ENCODE measurements at regions not wholly inside any gene's neighbourhood (a gene's known extent, or its start where the extent isn't known, plus 50 kb on each side); places are given as distances from the start of the nearest gene placed in this dataset.

DNA sequence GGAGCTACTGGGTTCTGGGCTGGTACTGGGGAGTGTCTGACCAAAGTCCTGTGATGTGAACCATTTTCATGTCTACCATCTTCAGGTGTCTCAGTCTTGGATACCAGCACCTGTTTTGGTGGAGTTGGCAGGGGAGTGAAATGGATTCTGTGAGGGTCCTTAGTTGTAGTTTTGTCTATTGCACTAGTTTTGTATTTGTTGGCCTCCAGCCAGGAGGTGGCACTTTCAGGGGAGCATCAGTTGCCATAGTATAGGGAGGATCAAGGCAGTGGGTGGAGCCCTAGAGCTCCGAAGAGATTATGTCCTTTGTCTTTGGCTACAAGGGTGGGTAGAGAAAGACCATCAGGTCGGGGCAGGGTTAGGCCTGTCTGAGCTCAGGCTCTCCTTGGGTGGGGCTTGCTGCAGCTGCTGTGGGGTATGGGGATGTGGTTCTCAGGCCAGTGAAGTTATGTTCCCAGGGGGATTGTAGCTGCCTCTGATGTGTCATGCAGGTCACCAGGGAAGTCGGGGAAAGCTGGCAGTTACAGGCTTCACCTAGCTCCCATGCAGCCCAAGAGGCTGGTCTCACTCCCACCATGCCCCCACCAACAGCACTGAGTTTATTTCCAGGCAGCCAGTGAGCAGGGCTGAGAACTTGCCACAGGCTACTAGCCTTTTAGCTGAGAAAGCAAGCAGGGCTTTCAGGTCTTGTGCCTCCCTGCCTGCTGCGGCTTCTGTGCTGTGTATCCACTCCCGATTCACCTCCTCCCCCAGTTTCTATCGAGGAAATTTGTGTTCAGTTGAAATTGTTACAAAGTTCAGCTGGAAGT lies 153.1 kb downstream of the ZNF365 start:
- Mint-ChIP-seq H3K27me3 (ENCODE audit: low read depth, poor library complexity) (no peaks in the 10 kb centered on the region), H3K27ac (no peak overlapping the region)

DNA sequence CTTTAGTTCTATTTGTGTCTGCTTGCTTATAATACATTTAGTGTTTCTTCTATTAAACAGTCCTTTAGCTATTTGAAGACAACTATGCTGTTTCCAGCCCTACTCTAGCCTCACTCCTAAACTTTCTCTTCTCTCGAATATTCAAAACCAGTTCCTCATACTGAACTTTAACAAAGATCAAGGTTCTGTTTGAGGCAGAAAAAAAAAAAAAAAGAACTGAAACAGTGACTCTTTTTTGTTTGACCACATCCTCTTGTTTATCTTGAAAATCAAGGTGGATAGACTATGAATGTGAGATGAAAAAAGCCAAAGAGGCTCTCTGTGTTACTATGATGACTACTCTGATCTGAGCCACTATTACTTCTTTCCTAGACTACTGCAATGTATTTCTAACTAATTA lies 154.3 kb downstream of the ZNF365 start:
- TF ChIP-seq, protein P1, sequence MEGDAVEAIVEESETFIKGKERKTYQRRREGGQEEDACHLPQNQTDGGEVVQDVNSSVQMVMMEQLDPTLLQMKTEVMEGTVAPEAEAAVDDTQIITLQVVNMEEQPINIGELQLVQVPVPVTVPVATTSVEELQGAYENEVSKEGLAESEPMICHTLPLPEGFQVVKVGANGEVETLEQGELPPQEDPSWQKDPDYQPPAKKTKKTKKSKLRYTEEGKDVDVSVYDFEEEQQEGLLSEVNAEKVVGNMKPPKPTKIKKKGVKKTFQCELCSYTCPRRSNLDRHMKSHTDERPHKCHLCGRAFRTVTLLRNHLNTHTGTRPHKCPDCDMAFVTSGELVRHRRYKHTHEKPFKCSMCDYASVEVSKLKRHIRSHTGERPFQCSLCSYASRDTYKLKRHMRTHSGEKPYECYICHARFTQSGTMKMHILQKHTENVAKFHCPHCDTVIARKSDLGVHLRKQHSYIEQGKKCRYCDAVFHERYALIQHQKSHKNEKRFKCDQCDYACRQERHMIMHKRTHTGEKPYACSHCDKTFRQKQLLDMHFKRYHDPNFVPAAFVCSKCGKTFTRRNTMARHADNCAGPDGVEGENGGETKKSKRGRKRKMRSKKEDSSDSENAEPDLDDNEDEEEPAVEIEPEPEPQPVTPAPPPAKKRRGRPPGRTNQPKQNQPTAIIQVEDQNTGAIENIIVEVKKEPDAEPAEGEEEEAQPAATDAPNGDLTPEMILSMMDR (IDR thresholded peaks at IDR 0.05): no peak
- H3K36me3 Mint-ChIP-seq (ENCODE audit: low read depth): peaks cover 18% of the 10 kb centered on the region
- H3K4me1 Mint-ChIP-seq: peaks cover 5% of the 10 kb centered on the region
- no peak overlapping the region for H3K4me3 Mint-ChIP-seq
- H3K9me3 Mint-ChIP-seq: peaks cover 46% of the 10 kb centered on the region
- H3K27me3 Mint-ChIP-seq (ENCODE audit: low read depth, poor library complexity): no peaks in the 10 kb centered on the region
- no peak overlapping the region for H3K27ac Mint-ChIP-seq
- no peak for DNase-seq

More for the DNA sequence above, 153.1 kb downstream of the ZNF365 start:
- no peak overlapping the region for H3K4me3 Mint-ChIP-seq
- peaks cover 55% of the 10 kb centered on the region for H3K9me3 Mint-ChIP-seq
- peaks cover 5% of the 10 kb centered on the region for H3K4me1 Mint-ChIP-seq
- TF ChIP-seq, protein P1 (IDR thresholded peaks at IDR 0.05): no peak
- H3K36me3 Mint-ChIP-seq (ENCODE audit: low read depth): peaks cover 18% of the 10 kb centered on the region
- DNase-seq: no peak

DNA sequence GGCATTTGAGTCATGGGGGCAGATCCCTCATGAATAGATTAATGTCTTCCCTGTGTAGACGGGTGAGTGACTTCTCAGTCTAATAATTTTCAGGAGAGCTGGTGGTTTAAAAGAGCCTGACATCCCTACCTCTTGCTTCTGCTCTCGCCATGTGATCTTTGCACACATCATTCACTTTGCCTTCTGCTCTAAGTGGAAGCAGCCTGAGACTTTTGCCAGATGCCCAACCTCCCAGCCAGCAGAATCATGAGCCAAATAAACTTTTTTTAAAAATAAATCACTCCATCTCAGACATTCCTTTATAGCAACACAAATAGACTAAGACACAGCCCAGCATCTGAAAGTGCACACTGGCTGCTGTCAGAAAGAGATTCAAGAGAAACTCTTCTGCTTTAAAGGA lies 155.2 kb downstream of the ZNF365 start:
- Mint-ChIP-seq H3K4me1 (peaks cover 5% of the 10 kb centered on the region), H3K4me3 (no peak overlapping the region), H3K36me3 (ENCODE audit: low read depth) (peaks cover 18% of the 10 kb centered on the region), H3K27me3 (ENCODE audit: low read depth, poor library complexity) (peaks cover 3% of the 10 kb centered on the region), H3K27ac (no peak overlapping the region), H3K9me3 (peaks cover 40% of the 10 kb centered on the region)
- DNase-seq: no peak
- TF ChIP-seq, protein P1 (IDR thresholded peaks at IDR 0.05): no peak

DNA sequence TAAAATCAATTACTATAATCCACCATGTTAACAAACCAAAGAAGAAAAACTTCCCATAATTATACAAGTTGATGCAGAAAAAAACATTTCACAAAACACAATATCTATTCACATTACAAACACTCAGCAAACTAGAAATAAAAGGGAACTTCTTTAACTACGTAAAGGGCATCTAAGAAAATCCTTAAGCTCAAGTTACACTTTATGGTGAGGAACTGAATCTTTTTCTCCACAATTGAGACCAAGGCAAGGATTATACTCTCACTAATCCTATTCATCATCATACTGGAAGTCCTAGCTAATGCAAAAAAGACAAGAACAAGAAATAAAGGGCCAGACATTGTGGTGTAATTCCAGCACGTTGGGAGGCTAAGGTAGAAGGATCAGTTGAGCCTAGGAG lies 159.9 kb downstream of the ZNF365 start:
- TF ChIP-seq, protein P1 (IDR thresholded peaks at IDR 0.05): no peak
- no peaks in the 10 kb centered on the region for H3K36me3 Mint-ChIP-seq (ENCODE audit: low read depth)
- no peaks in the 10 kb centered on the region for H3K4me1 Mint-ChIP-seq
- peaks cover 15% of the 10 kb centered on the region for H3K9me3 Mint-ChIP-seq
- no peak for DNase-seq
- no peak overlapping the region for H3K4me3 Mint-ChIP-seq
- no peak overlapping the region for H3K27ac Mint-ChIP-seq
- peaks cover 3% of the 10 kb centered on the region for H3K27me3 Mint-ChIP-seq (ENCODE audit: low read depth, poor library complexity)

DNA sequence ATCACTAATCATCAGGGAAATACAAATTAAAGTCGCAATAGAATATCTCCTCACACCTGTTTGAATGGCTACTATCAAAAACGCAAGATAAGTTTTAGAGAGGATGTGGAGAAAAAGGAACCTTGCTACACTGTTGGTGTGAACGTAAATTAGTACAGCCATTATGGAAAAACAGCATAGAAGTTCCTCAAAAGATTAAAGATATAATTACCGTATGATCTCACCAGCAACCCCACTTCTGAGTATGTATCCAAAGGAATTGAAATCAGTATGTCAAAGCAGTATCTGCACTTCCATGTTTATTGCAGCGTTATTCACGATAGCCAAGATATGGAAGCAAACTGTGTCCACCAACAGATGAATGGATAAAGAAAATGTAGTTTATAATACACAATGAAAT lies 164.4 kb downstream of the ZNF365 start:
- TF ChIP-seq, protein P1 (IDR thresholded peaks at IDR 0.05): no peak
- Mint-ChIP-seq H3K4me1 (peaks cover 4% of the 10 kb centered on the region), H3K27ac (no peak overlapping the region), H3K4me3 (no peak overlapping the region), H3K27me3 (ENCODE audit: low read depth, poor library complexity) (peaks cover 3% of the 10 kb centered on the region), H3K36me3 (ENCODE audit: low read depth) (peaks cover 5% of the 10 kb centered on the region), H3K9me3 (peaks cover 8% of the 10 kb centered on the region)
- DNase-seq: no peak

DNA sequence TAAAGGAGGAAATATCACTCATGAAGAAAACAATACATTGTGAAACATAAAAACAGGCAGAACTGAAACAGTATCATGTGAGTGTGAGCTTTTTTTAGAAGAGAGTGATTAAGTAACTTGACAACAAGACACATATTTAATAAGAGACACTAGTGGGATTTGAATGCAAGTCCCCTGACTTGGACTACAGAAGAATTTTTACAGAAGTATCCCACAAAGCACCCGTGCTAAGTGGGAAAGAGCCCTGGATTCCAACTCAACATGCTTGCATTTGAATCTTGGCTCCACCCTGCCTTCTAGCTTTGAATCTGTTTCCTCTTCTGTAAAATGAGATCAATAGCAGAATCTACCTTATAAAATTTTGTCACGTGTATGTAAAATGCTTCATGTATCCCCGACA lies 166.2 kb downstream of the ZNF365 start:
- peaks cover 5% of the 10 kb centered on the region for H3K36me3 Mint-ChIP-seq (ENCODE audit: low read depth)
- H3K27me3 Mint-ChIP-seq (ENCODE audit: low read depth, poor library complexity): no peaks in the 10 kb centered on the region
- no peak overlapping the region for H3K27ac Mint-ChIP-seq
- peaks cover 8% of the 10 kb centered on the region for H3K9me3 Mint-ChIP-seq
- TF ChIP-seq, protein P1 (IDR thresholded peaks at IDR 0.05): no peak
- no peak overlapping the region for H3K4me3 Mint-ChIP-seq
- H3K4me1 Mint-ChIP-seq: peaks cover 14% of the 10 kb centered on the region
- no peak for DNase-seq
